ENCODE measurements at regions not wholly inside any gene's neighbourhood (a gene's known extent, or its start where the extent isn't known, plus 50 kb on each side); places are given as distances from the start of the nearest gene placed in this dataset.

DNA sequence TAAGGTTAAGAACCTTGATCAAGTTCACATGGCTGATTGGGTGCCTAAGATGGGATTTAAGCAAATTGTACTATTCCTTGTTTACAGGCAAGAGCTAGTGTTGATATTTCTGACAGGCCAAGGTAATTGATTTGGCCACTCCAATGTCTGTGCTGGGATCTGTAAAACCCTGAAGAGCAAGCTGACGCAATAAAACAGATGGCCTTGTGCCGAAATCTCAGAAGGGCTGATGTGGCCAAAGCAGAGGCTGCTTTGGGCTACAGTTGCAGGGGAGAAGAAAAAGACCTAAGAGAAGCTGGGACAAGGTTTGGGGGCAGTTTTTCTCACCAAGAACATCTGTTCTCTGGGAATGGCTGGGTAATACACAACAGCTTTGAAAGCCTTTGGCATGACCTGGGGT is 463.2 kb upstream of the ZNF608 start:
- Histone ChIP-seq H4K20me1 (ENCODE audit: insufficient read depth, low read depth, low read length) (no peaks in the 10 kb centered on the region), H3K9ac (ENCODE audit: low read length) (no peak overlapping the region), H3K4me3 (ENCODE audit: low read length) (no peak overlapping the region), H3K79me2 (ENCODE audit: low read length) (no peaks in the 10 kb centered on the region), H3K9me3 (ENCODE audit: low read length) (no peaks in the 10 kb centered on the region), H3K4me2 (ENCODE audit: low read depth, low read length, poor library complexity, severe bottlenecking) (no peak overlapping the region), H3K9me2 (replicated peaks; ENCODE audit: insufficient read depth, low read length) (no peaks in the 10 kb centered on the region), H3K4me1 (ENCODE audit: low read length) (no peaks in the 10 kb centered on the region), H3K27me3 (ENCODE audit: low read length) (no peaks in the 10 kb centered on the region), H2AFZ (ENCODE audit: low read length) (no peak overlapping the region), H3K27ac (ENCODE audit: low read length) (no peak overlapping the region), H3K36me3 (ENCODE audit: insufficient read depth, low read length) (no peaks in the 10 kb centered on the region)
- no peak for DNase-seq

DNA sequence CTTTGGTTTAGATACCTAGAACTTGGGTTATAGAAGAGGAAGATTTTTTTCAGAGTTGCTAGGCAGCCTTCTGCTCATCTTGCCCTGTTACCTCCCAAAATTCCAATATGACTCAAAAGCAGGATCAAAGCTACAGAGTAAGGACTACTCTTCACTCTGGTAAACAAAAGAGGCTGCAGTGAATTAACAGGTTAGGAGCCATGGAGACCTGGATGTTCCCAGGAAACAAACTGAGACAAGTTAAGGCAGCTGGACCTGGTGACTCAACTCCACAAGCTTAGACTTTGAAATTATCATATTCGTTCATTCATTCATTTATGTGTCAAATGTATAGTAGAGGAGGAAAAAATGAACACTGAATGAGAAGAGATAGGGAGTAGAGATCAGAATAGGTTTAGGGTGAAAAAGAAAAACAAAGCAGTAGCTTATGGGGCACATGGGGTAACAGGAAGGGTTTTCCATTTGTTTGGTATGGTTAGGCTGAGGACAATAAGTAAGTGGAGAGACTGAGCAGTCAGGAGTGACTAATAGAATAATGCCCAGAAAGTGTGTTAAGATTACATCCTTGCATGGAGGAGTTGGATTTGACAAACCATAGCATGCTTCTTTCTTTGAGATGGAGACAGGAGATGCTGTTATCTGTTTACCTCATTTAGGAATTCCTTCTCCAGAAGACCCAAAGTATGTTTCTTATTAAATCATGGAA is 464.0 kb upstream of the ZNF608 start:
- H4K20me1 ChIP-seq (ENCODE audit: insufficient read depth, low read depth, low read length), result no peaks in the 10 kb centered on the region

DNA sequence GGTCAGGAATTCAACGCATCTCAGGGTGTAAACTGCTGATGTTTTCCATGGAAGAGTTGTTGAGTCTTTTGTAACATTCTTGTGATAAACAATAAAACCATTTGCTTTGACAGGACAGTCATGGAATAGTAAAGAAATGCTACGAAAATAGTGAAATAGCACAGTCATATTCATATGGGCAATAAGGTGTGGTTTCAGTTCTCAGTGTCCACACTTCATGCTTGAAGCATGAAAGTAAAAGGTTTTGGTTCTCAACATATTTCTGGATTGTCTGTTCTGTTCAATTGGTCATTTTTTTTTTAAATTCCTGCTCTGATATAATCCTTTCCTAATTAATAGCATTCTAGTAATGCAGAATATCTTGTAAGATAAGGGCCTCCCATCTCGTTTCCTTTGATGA is 467.6 kb upstream of the ZNF608 start:
- no peaks in the 10 kb centered on the region for H3K9me2 ChIP-seq (replicated peaks; ENCODE audit: insufficient read depth, low read length)
- H3K4me1 ChIP-seq (ENCODE audit: low read length), result no peaks in the 10 kb centered on the region
- no peak overlapping the region for H2AFZ ChIP-seq (ENCODE audit: low read length)
- no peak overlapping the region for H3K4me2 ChIP-seq (ENCODE audit: low read depth, low read length, poor library complexity, severe bottlenecking)
- no peak overlapping the region for H3K27ac ChIP-seq (ENCODE audit: low read length)
- no peaks in the 10 kb centered on the region for H3K36me3 ChIP-seq (ENCODE audit: insufficient read depth, low read length)
- H4K20me1 ChIP-seq (ENCODE audit: insufficient read depth, low read depth, low read length), result no peaks in the 10 kb centered on the region
- no peaks in the 10 kb centered on the region for H3K79me2 ChIP-seq (ENCODE audit: low read length)
- H3K9ac ChIP-seq (ENCODE audit: low read length), result no peak overlapping the region
- no peak overlapping the region for H3K4me3 ChIP-seq (ENCODE audit: low read length)
- no peaks in the 10 kb centered on the region for H3K27me3 ChIP-seq (ENCODE audit: low read length)
- H3K9me3 ChIP-seq (ENCODE audit: low read length), result no peaks in the 10 kb centered on the region
- no peak for DNase-seq

More for the DNA sequence above, 464.0 kb upstream of the ZNF608 start:
- no peak overlapping the region for H2AFZ ChIP-seq (ENCODE audit: low read length)
- H3K4me3 ChIP-seq (ENCODE audit: low read length), result no peak overlapping the region
- DNase-seq, result no peak
- no peaks in the 10 kb centered on the region for H3K9me3 ChIP-seq (ENCODE audit: low read length)
- no peaks in the 10 kb centered on the region for H3K36me3 ChIP-seq (ENCODE audit: insufficient read depth, low read length)
- H3K4me1 ChIP-seq (ENCODE audit: low read length), result no peaks in the 10 kb centered on the region
- no peak overlapping the region for H3K4me2 ChIP-seq (ENCODE audit: low read depth, low read length, poor library complexity, severe bottlenecking)
- no peaks in the 10 kb centered on the region for H3K79me2 ChIP-seq (ENCODE audit: low read length)
- no peak overlapping the region for H3K9ac ChIP-seq (ENCODE audit: low read length)
- no peaks in the 10 kb centered on the region for H3K9me2 ChIP-seq (replicated peaks; ENCODE audit: insufficient read depth, low read length)
- no peak overlapping the region for H3K27ac ChIP-seq (ENCODE audit: low read length)
- H3K27me3 ChIP-seq (ENCODE audit: low read length), result no peaks in the 10 kb centered on the region

DNA sequence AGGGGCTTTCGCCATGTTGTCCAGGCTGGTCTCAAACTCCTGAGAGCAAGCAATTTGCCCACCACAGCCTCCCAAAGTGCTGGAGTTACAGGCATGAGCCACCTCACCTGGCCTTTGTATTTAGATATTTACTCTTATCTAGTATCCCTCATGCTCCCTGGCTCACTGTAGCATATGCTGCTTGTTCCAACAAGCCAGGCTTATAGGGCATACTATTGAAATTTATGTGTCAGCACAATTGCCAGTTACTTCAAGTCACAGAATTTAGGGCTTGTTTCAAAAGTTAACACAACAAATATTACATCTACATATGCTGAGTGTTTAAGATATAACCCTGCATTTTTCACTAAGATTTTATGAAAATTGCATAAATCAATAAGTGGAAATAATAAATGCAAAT is 469.2 kb upstream of the ZNF608 start:
- no peaks in the 10 kb centered on the region for H3K27me3 ChIP-seq (ENCODE audit: low read length)
- H3K9me2 ChIP-seq (replicated peaks; ENCODE audit: insufficient read depth, low read length), result no peaks in the 10 kb centered on the region
- H3K79me2 ChIP-seq (ENCODE audit: low read length), result no peaks in the 10 kb centered on the region
- no peaks in the 10 kb centered on the region for H3K9me3 ChIP-seq (ENCODE audit: low read length)
- no peaks in the 10 kb centered on the region for H3K4me1 ChIP-seq (ENCODE audit: low read length)
- H3K4me3 ChIP-seq (ENCODE audit: low read length), result no peak overlapping the region
- no peak overlapping the region for H2AFZ ChIP-seq (ENCODE audit: low read length)
- H3K4me2 ChIP-seq (ENCODE audit: low read depth, low read length, poor library complexity, severe bottlenecking), result no peak overlapping the region
- no peaks in the 10 kb centered on the region for H4K20me1 ChIP-seq (ENCODE audit: insufficient read depth, low read depth, low read length)
- H3K36me3 ChIP-seq (ENCODE audit: insufficient read depth, low read length), result no peaks in the 10 kb centered on the region
- DNase-seq, result no peak
- no peak overlapping the region for H3K27ac ChIP-seq (ENCODE audit: low read length)
- H3K9ac ChIP-seq (ENCODE audit: low read length), result no peak overlapping the region

DNA sequence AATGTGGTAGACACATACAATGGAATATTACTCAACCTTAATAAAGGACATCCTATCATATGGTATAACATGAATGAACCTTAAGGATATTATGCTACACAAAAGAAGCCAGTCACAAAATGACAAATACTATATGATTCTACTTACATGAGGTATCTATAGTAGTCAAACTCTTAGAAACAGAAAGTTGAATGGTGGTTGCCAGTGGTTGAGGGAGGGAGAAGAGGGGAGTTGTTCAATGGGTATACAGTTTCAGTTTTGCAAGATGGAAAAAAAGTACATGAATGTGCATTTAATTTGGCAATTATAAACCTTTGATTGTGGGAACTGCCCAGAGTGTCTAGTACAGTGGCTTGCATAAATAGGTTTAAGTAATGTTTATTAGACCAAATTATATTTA is 473.3 kb upstream of the ZNF608 start:
- no peaks in the 10 kb centered on the region for H3K9me3 ChIP-seq (ENCODE audit: low read length)
- no peak overlapping the region for H3K4me3 ChIP-seq (ENCODE audit: low read length)
- H3K9me2 ChIP-seq (replicated peaks; ENCODE audit: insufficient read depth, low read length), result no peaks in the 10 kb centered on the region
- no peak for DNase-seq
- no peak overlapping the region for H3K27ac ChIP-seq (ENCODE audit: low read length)
- no peak overlapping the region for H3K4me2 ChIP-seq (ENCODE audit: low read depth, low read length, poor library complexity, severe bottlenecking)
- no peaks in the 10 kb centered on the region for H3K79me2 ChIP-seq (ENCODE audit: low read length)
- H2AFZ ChIP-seq (ENCODE audit: low read length), result no peak overlapping the region
- no peak overlapping the region for H3K9ac ChIP-seq (ENCODE audit: low read length)
- no peaks in the 10 kb centered on the region for H3K4me1 ChIP-seq (ENCODE audit: low read length)
- H4K20me1 ChIP-seq (ENCODE audit: insufficient read depth, low read depth, low read length), result no peaks in the 10 kb centered on the region
- no peaks in the 10 kb centered on the region for H3K36me3 ChIP-seq (ENCODE audit: insufficient read depth, low read length)
- no peaks in the 10 kb centered on the region for H3K27me3 ChIP-seq (ENCODE audit: low read length)

DNA sequence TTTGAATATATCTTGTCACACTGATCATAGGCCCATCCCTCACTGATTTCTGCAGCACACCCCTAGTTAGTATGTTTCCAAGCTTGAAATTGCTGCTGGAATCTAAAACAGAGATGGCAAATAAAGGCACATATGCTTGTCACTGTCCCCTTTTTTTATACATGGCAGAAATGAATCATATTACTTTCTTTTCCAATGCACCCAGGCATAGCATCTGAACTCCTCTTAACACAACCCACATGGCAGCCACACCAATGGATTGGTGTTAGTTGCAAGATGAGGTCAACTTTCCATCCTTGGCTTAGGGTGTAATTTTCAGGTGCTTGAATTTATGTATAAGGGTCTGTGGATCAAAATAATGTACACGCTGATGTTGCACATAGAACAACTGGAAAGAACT is 473.8 kb upstream of the ZNF608 start:
- Histone ChIP-seq H3K9ac (ENCODE audit: low read length) (no peak overlapping the region), H3K27ac (ENCODE audit: low read length) (no peak overlapping the region), H3K36me3 (ENCODE audit: insufficient read depth, low read length) (no peaks in the 10 kb centered on the region), H2AFZ (ENCODE audit: low read length) (no peak overlapping the region), H3K4me1 (ENCODE audit: low read length) (no peaks in the 10 kb centered on the region), H3K9me3 (ENCODE audit: low read length) (no peaks in the 10 kb centered on the region), H3K4me3 (ENCODE audit: low read length) (no peak overlapping the region), H3K27me3 (ENCODE audit: low read length) (no peaks in the 10 kb centered on the region), H3K79me2 (ENCODE audit: low read length) (no peaks in the 10 kb centered on the region), H3K4me2 (ENCODE audit: low read depth, low read length, poor library complexity, severe bottlenecking) (no peak overlapping the region), H4K20me1 (ENCODE audit: insufficient read depth, low read depth, low read length) (no peaks in the 10 kb centered on the region), H3K9me2 (replicated peaks; ENCODE audit: insufficient read depth, low read length) (no peaks in the 10 kb centered on the region)
- DNase-seq, result no peak

DNA sequence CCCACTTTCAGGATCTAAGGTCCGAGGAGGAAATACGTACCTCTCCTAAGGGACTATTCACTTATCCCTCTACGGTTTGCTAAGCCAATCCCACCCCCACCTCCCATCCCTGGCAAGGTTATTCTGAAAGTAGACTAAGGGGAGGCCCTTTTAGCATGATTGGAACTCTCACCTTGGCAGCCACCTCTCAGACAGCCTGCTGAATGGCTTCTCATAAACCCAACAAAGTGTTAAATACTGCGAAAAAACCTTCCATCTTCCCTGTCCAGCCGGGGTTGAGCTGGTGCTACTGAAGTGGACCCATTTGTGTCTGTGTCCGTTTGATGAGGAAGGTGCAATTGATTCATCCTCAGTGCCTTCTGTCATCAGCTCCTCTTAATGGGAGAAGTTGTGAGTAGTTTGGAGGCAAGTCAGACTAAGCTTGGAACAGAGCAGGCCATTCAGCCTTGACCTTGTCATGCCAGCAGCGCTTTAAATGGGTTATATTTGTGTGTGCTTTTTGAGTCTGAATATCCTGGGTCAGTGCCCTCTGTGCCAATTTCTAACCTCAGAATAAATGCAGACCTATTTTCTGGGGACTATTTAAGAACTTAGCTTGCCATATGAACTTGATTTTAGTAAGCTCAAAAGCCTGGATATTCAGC is 476.3 kb upstream of the ZNF608 start:
- Histone ChIP-seq H3K79me2 (ENCODE audit: low read length) (no peaks in the 10 kb centered on the region), H4K20me1 (ENCODE audit: insufficient read depth, low read depth, low read length) (no peaks in the 10 kb centered on the region), H2AFZ (ENCODE audit: low read length) (no peak overlapping the region), H3K4me1 (ENCODE audit: low read length) (no peaks in the 10 kb centered on the region), H3K9me3 (ENCODE audit: low read length) (no peaks in the 10 kb centered on the region), H3K9me2 (replicated peaks; ENCODE audit: insufficient read depth, low read length) (no peaks in the 10 kb centered on the region), H3K27ac (ENCODE audit: low read length) (no peak overlapping the region), H3K36me3 (ENCODE audit: insufficient read depth, low read length) (no peaks in the 10 kb centered on the region), H3K9ac (ENCODE audit: low read length) (no peak overlapping the region), H3K4me3 (ENCODE audit: low read length) (no peak overlapping the region), H3K27me3 (ENCODE audit: low read length) (no peaks in the 10 kb centered on the region), H3K4me2 (ENCODE audit: low read depth, low read length, poor library complexity, severe bottlenecking) (no peak overlapping the region)
- no peak for DNase-seq

DNA sequence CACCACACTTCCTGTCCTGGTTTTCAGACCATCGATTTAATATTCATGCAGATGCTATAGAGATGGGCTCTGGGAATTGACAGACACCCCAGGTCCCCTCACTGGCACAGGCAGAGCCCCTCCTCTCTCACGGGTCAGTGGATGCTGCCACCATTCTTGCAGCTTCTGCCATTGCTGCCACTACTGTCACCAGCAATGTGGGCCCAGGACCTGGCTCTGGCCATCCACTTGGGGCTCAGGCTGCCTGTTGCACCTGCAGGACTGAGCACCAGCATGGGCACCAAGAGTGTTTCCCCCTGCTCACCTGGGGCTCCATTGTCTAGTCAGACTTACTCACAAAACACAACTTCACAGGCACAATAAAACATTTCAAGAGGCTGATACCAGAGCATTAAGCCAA is 479.0 kb upstream of the ZNF608 start:
- Histone ChIP-seq H3K4me3 (ENCODE audit: low read length) (no peak overlapping the region), H3K4me2 (ENCODE audit: low read depth, low read length, poor library complexity, severe bottlenecking) (no peak overlapping the region), H3K9me2 (replicated peaks; ENCODE audit: insufficient read depth, low read length) (no peaks in the 10 kb centered on the region), H3K4me1 (ENCODE audit: low read length) (no peaks in the 10 kb centered on the region), H2AFZ (ENCODE audit: low read length) (no peak overlapping the region), H3K9ac (ENCODE audit: low read length) (no peak overlapping the region), H3K79me2 (ENCODE audit: low read length) (no peaks in the 10 kb centered on the region), H3K9me3 (ENCODE audit: low read length) (no peaks in the 10 kb centered on the region), H3K27ac (ENCODE audit: low read length) (no peak overlapping the region), H3K27me3 (ENCODE audit: low read length) (no peaks in the 10 kb centered on the region), H4K20me1 (ENCODE audit: insufficient read depth, low read depth, low read length) (no peaks in the 10 kb centered on the region), H3K36me3 (ENCODE audit: insufficient read depth, low read length) (no peaks in the 10 kb centered on the region)
- DNase-seq, result no peak

Data from Karpas-422 (cell line).